GM12878 (cell line): ENCODE measurements at regions not wholly inside any gene's neighbourhood (a gene's known extent, or its start where the extent isn't known, plus 50 kb on each side); places are given as distances from the start of the nearest gene placed in this dataset.

Experiments
- ATAC-seq: fragments of 200-7000 bp; cut with Tn5 transposase; 3 replicates; pipeline ENCODE4 v1.9.1; 2020; ENCODE audit warnings: mild to moderate bottlenecking, moderate library complexity
- BruUV-seq: library from RNA; stranded (reverse); fragments of 400-500 nt; replicated peaks from 2 replicates; lab custom pipeline; 2021; lab: Mats Ljungman, UMichigan
- CTCF ChIA-PET: fragments of 300-600 bp; sonication (Branson Sonifier 250); formaldehyde crosslinking; extraction: SDS; loops from one replicate; lab custom pipeline; 2021; ENCODE audit warnings: inconsistent platforms; lab: Yijun Ruan, JAX
- POLR2A ChIA-PET: fragments of 350-600 bp; formaldehyde crosslinking; extraction: SDS; loops from one replicate; lab custom pipeline; 2021; ENCODE audit warnings: inconsistent platforms; lab: Charles Lee
- RAD21 ChIA-PET: fragments of 300-600 bp; sonication (Branson Sonifier 250); formaldehyde crosslinking; loops from one replicate; lab custom pipeline; 2023; ENCODE audit warnings: antibody characterized with exemption; ENCODE audit not compliant: unreplicated experiment; lab: Charles Lee
- SMC1A ChIA-PET: fragments of 300-600 bp; sonication (Branson Sonifier 250); formaldehyde crosslinking; loops from one replicate; lab custom pipeline; 2023; ENCODE audit not compliant: unreplicated experiment, uncharacterized antibody; lab: Charles Lee
- DNase-seq: peaks from one replicate; pipeline ENCODE4 v3.0.0-alpha.2; 2011; ENCODE audit warnings: low read depth, low spot score
- FAIRE-seq: peaks from 3 replicates; lab custom pipeline; 2011; peaks lifted over from hg19 to GRCh38; lab: Jason Lieb, UNC
- H2AFZ ChIP-seq: 2 replicates; pipeline ENCODE4 v1.6.0; 2011; ENCODE audit warnings: low read depth, low read length, control low read depth; ENCODE audit not compliant: control insufficient read depth
- H3K27ac ChIP-seq: 2 replicates; pipeline ENCODE4 v1.5.1; 2011; ENCODE audit warnings: control low read depth; ENCODE audit not compliant: control insufficient read depth, insufficient read depth
- H3K27me3 ChIP-seq, 2 experiments: replicated peaks in 1 of 2; 2 replicates each; pipeline versions ENCODE4 v1.6.0 to v1.6.1; 2011; ENCODE audit warnings: low read length in 1 of 2; ENCODE audit not compliant: control insufficient read depth in 2 of 2, insufficient read depth in 2 of 2
- H3K36me3 ChIP-seq, 2 experiments: 2 replicates each; pipeline ENCODE4 v1.5.1; 2011; ENCODE audit warnings: low read length in 1 of 2; ENCODE audit not compliant: control insufficient read depth in 2 of 2, insufficient read depth in 2 of 2
- H3K4me1 ChIP-seq: 2 replicates; pipeline ENCODE4 v1.6.1; 2011; ENCODE audit warnings: mild to moderate bottlenecking, low read length, moderate library complexity, mixed read lengths; ENCODE audit not compliant: control insufficient read depth, insufficient read depth
- H3K4me2 ChIP-seq: 2 replicates; pipeline ENCODE4 v1.6.0; 2011; ENCODE audit warnings: control low read depth; ENCODE audit not compliant: control insufficient read depth, insufficient read depth
- H3K4me3 ChIP-seq: fragments of 200-600 bp; sonication (generic); 2 replicates; pipeline ENCODE4 v1.5.1; 2016
- H3K79me2 ChIP-seq: 2 replicates; pipeline ENCODE4 v1.6.0; 2011; ENCODE audit warnings: low read length; ENCODE audit not compliant: control insufficient read depth, insufficient read depth
- H3K9ac ChIP-seq: 2 replicates; pipeline ENCODE4 v1.8.0; 2011; ENCODE audit warnings: low read length, control low read depth, mixed read lengths; ENCODE audit not compliant: control insufficient read depth, insufficient read depth
- H3K9me3 ChIP-seq: replicated peaks from 3 replicates; pipeline ENCODE4 v1.5.1; 2011; ENCODE audit warnings: mild to moderate bottlenecking, low read length; ENCODE audit not compliant: control insufficient read depth, insufficient read depth
- H4K20me1 ChIP-seq: 2 replicates; pipeline ENCODE4 v1.6.0; 2011; ENCODE audit not compliant: control insufficient read depth, insufficient read depth
- ATF7 ChIP-seq: fragments of 450-650 bp; IDR thresholded peaks from 2 replicates; pipeline ENCODE4 v1.6.1; 2016; ENCODE audit warnings: low read depth, mild to moderate bottlenecking
- CEBPZ ChIP-seq: fragments of 150-350 bp; IDR thresholded peaks from 2 replicates; pipeline ENCODE4 v1.6.1; 2016; ENCODE audit warnings: low read depth, low read length
- CUX1 ChIP-seq: IDR thresholded peaks from 2 replicates; pipeline ENCODE4 v1.6.1; 2012; ENCODE audit warnings: improper control_type of control experiment, low read depth, low read length; ENCODE audit not compliant: insufficient replicate concordance
- DPF2 ChIP-seq: fragments of 450-650 bp; IDR thresholded peaks from 2 replicates; pipeline ENCODE4 v1.6.1; 2017; ENCODE audit warnings: mild to moderate bottlenecking
- IRF5 ChIP-seq: fragments of 450-650 bp; IDR thresholded peaks from 2 replicates; pipeline ENCODE4 v1.6.1; 2017; ENCODE audit warnings: borderline replicate concordance
- NFYA ChIP-seq: IDR thresholded peaks from 2 replicates; pipeline ENCODE4 v1.6.1; 2011; ENCODE audit warnings: low read depth, mild to moderate bottlenecking, low read length, improper control_type of control experiment, borderline replicate concordance
- SMAD1 ChIP-seq: fragments of 450-650 bp; IDR thresholded peaks from 2 replicates; pipeline ENCODE4 v1.6.1; 2018; ENCODE audit warnings: mild to moderate bottlenecking, low read depth; ENCODE audit not compliant: partially characterized antibody
- WGBS: methylation state at CpG from one replicate; pipeline ENCODE4 v1.1.6; 2016; ENCODE audit warnings: low lambda C conversion rate; ENCODE audit not compliant: insufficient replicate concordance, insufficient coverage; ENCODE audit errors: missing lambda C conversion rate; 5-methylcytosine and 5-hydroxymethylcytosine counted together
- in situ Hi-C: fragments of 300-500 bp; cut with MboI; formaldehyde crosslinking; loops from 9 replicates; pipeline ENCODE4 v1.14.3; 2018; ENCODE audit warnings: mixed read lengths
- intact Hi-C: fragments of 100-400 bp; cut with micrococcal nuclease; formaldehyde crosslinking; loops from one replicate; pipeline ENCODE4 v1.14.2; 2022; ENCODE audit not compliant: unreplicated experiment

- Histone ChIP-seq H3K79me2 (no peaks in the 10 kb centered on the region), H2AFZ (no peak overlapping the region), H3K4me3 (no peak overlapping the region), H3K27me3 (peaks cover 0 to 3% of the 10 kb centered on the region in 2 experiments; a peak in 1 of 4 replicates), H3K9me3 (no peaks in the 10 kb centered on the region), H3K9ac (no peak overlapping the region), H3K4me1 (no peaks in the 10 kb centered on the region), H3K36me3 (no peaks in the 10 kb centered on the region), H3K4me2 (no peak overlapping the region), H4K20me1 (no peaks in the 10 kb centered on the region), H3K27ac (no peak overlapping the region)
- no peak for TF ChIP-seq CEBPZ
- TF ChIP-seq SMAD1 = no peak
- no peak for TF ChIP-seq ATF7
- TF ChIP-seq NFYA = no peak
- no peak for TF ChIP-seq CUX1
- TF ChIP-seq IRF5 = no peak
- TF ChIP-seq DPF2 = no peak
- 36% methylated on average over 7 of the region's 7 CpGs for WGBS
- POLR2A ChIA-PET = interaction anchor here (0.5 kb wide), 1 partner anchor 247 kb away, joined by 3 read pairs; the partner anchor contains the start of gene KIAA0513
- FAIRE-seq (no peak), DNase-seq (no peak), ATAC-seq (no peak)
- SMC1A ChIA-PET = no interaction called here
- RAD21 ChIA-PET = interaction anchor here (1.2 kb wide), 1 partner anchor 12 kb away, joined by 3 read pairs; no protein-coding TSS in a partner anchor
- intact Hi-C loops = loop anchor here (10.0 kb wide), 1 partner anchor 160 kb away; the partner anchor contains the start of gene CIBAR2
- in situ Hi-C loops = no loop called here
- CTCF ChIA-PET = interaction anchor here (0.7 to 3.4 kb wide), 14 partner anchors 11 to 162 kb away, joined by 3 to 16 read pairs (median 3); partner anchors contain the start of gene CIBAR2
- BruUV-seq = no TSS peak
Observed at GRCh38 chr16:85274501-85274900, 162.2 kb upstream of the CIBAR2 start.
